Common myeloid progenitor, CD34-positive (primary cell): ENCODE measurements at regions not wholly inside any gene's neighbourhood (a gene's known extent, or its start where the extent isn't known, plus 50 kb on each side); places are given as distances from the start of the nearest gene placed in this dataset.
"Not testable (repeated sequence)": the region's sequence is repeated elsewhere in the genome, so short reads cannot be mapped to it uniquely, and the experiment has no call there.

Source experiments
- CTCF ChIA-PET: fragments of 350-600 bp; sonication (Branson Sonifier 250); formaldehyde crosslinking; loops from one replicate; lab custom pipeline; 2021; ENCODE audit warnings: antibody characterized with exemption; lab: Charles Lee
- POLR2A ChIA-PET: fragments of 350-600 bp; sonication (Branson Sonifier 250); formaldehyde crosslinking; loops from one replicate; lab custom pipeline; 2021; ENCODE audit warnings: antibody characterized with exemption; lab: Charles Lee
- DNase-seq, 3 donors: peaks; one replicate each; pipeline versions ENCODE4 v3.0.0 to v3.0.0-alpha.2; 2013
- H3K27ac ChIP-seq, 2 experiments: 1 replicate in 1 of 2; 2 replicates in 1 of 2; pipeline ENCODE4 v1.7.0; 2013; ENCODE audit warnings: inconsistent platforms in 2 of 2, low read length in 2 of 2, mild to moderate bottlenecking in 2 of 2, low read depth in 1 of 2, moderate library complexity in 1 of 2; ENCODE audit not compliant: severe bottlenecking in 2 of 2, insufficient read depth in 1 of 2, poor library complexity in 1 of 2
- H3K27me3 ChIP-seq, 5 experiments: replicated peaks in 2 of 5; 1 replicate in 3 of 5; 2 replicates in 2 of 5; pipeline versions ENCODE4 v1.6.1 to v1.7.0; 2013; ENCODE audit warnings: low read length in 4 of 5, mild to moderate bottlenecking in 2 of 5, moderate library complexity in 2 of 5, inconsistent platforms in 1 of 5; ENCODE audit not compliant: insufficient read depth in 5 of 5, control insufficient read depth in 4 of 5
- H3K36me3 ChIP-seq, 4 experiments: 1 replicate in 2 of 4; 2 replicates in 2 of 4; pipeline versions ENCODE4 v1.6.1 to v1.7.0; 2013; ENCODE audit warnings: low read length in 3 of 4, control low read depth in 1 of 4, mild to moderate bottlenecking in 1 of 4; ENCODE audit not compliant: control insufficient read depth in 4 of 4, insufficient read depth in 4 of 4
- H3K4me1 ChIP-seq, 4 experiments: 1 replicate in 3 of 4; 2 replicates in 1 of 4; pipeline versions ENCODE4 v1.6.1 to v1.7.1; 2013; ENCODE audit warnings: low read length in 3 of 4, mild to moderate bottlenecking in 3 of 4, control low read depth in 1 of 4, inconsistent platforms in 1 of 4, moderate library complexity in 1 of 4; ENCODE audit not compliant: control insufficient read depth in 4 of 4, insufficient read depth in 4 of 4; ENCODE audit errors: control extremely low read depth in 1 of 4
- H3K4me3 ChIP-seq, 7 experiments: 1 replicate in 4 of 7; 2 replicates in 3 of 7; pipeline versions ENCODE4 v1.5.1 to v1.7.0; 2013; ENCODE audit warnings: mild to moderate bottlenecking in 7 of 7, low read length in 6 of 7, moderate library complexity in 6 of 7, inconsistent platforms in 2 of 7, low read depth in 2 of 7, control low read depth in 1 of 7; ENCODE audit not compliant: insufficient read depth in 4 of 7, control insufficient read depth in 1 of 7; ENCODE audit errors: extremely low read depth in 1 of 7
- H3K9me3 ChIP-seq, 5 experiments: 1 replicate in 4 of 5; 2 replicates in 1 of 5; pipeline versions ENCODE4 v1.6.1 to v1.7.1; 2013; ENCODE audit warnings: low read length in 4 of 5, mild to moderate bottlenecking in 2 of 5, inconsistent platforms in 1 of 5, low read depth in 1 of 5, moderate library complexity in 1 of 5; ENCODE audit not compliant: control insufficient read depth in 4 of 5, insufficient read depth in 2 of 5; ENCODE audit errors: control extremely low read depth in 1 of 5
- WGBS: methylation state at CpG from one replicate; pipeline ENCODE4 v1.1.5; 2013; ENCODE audit not compliant: insufficient coverage; 5-methylcytosine and 5-hydroxymethylcytosine counted together

DNA sequence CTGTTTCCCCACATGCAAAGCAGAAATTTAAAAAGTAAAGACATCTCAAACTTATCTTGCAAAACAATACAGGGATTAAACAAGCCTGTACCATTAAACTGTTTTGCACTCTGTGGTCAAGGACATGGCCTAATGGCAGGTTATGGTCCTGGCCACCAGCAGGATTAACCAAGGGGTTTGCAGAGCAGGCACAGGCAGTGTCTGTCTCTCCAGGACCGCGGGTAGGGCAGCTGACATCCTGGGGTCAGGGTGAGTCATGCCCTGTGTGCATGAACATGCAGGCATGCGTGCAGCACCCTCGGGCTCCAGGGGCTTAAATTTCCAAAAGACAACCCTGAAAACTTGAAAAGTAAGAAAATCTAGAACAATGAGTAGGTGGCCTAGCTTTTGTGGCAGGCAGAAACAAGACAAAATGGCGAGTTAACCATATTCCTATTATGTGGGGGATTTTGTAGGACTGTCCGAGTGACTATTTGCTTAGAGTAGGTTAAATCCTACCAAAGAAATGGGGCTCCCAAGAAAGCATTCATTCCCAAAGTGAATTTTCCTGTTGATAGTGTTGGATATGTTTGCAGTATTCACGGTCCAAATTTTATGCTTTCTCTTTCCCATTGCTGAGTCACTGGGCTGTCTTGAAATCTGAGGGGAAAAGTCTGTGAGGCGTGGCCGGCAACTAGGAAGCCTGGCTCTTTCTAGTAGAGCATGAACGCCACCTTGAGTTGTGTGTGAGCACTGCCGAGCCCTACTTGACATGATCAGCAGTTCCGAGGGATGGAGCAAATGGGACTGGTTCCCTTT, 158.4 kb upstream of the FAM20A start:
- peak; percentile 88 to 93 (median 93) for DNase-seq
- Histone ChIP-seq H3K27ac (peak overlapping the region in 1 of 2 experiments; percentile 74), H3K27me3 (no peaks in the 10 kb centered on the region)

DNA sequence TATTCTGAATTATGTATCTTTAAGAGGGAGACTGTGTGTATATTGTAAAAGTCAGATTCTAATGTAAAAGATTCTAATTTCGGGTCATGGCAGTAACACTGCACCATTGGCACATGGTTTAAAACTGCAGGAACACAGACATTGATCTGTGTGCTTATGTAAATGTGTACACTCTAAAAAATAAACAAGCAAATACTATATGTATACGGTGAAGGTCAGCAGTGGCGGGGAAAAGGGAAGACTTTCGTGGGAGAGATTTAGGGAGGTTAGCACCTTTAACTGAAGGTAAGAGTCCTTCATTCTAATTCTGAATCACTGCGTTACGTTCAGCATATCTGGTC, 157.8 kb upstream of the FAM20A start:
- CTCF ChIA-PET, result interaction anchor here (0.7 to 1.0 kb wide), 2 partner anchors 221 to 1042 kb away, joined by 3 to 5 read pairs; no protein-coding TSS in a partner anchor
- Histone ChIP-seq H3K27me3 (no peaks in the 10 kb centered on the region), H3K27ac (no peak overlapping the region), H3K4me3 (peak overlapping the region in 2 of 7 experiments; percentile 65 to 73), H3K9me3 (no peaks in the 10 kb centered on the region), H3K36me3 (no peaks in the 10 kb centered on the region), H3K4me1 (peaks cover 4 to 11% (median 7%) of the 10 kb centered on the region in 4 experiments)
- DNase-seq, result no peak
- POLR2A ChIA-PET, result no interaction called here
- 95% methylated on average over 4 of the region's 6 CpGs for WGBS

More for the DNA sequence above, 158.4 kb upstream of the FAM20A start:
- no peaks in the 10 kb centered on the region for H3K36me3 ChIP-seq
- H3K9me3 ChIP-seq, result no peaks in the 10 kb centered on the region
- H3K4me1 ChIP-seq, result peaks cover 4 to 11% (median 7%) of the 10 kb centered on the region in 4 experiments
- ChIA-PET CTCF (interaction anchor here (0.7 to 1.2 kb wide), 3 partner anchors 220 to 1043 kb away, joined by 3 to 5 read pairs (median 3); no protein-coding TSS in a partner anchor), POLR2A (no interaction called here)
- peak overlapping the region in 6 of 7 experiments; percentile 49 to 83 (median 64) for H3K4me3 ChIP-seq
- WGBS, result 4% methylated on average over 10 of the region's 12 CpGs

DNA sequence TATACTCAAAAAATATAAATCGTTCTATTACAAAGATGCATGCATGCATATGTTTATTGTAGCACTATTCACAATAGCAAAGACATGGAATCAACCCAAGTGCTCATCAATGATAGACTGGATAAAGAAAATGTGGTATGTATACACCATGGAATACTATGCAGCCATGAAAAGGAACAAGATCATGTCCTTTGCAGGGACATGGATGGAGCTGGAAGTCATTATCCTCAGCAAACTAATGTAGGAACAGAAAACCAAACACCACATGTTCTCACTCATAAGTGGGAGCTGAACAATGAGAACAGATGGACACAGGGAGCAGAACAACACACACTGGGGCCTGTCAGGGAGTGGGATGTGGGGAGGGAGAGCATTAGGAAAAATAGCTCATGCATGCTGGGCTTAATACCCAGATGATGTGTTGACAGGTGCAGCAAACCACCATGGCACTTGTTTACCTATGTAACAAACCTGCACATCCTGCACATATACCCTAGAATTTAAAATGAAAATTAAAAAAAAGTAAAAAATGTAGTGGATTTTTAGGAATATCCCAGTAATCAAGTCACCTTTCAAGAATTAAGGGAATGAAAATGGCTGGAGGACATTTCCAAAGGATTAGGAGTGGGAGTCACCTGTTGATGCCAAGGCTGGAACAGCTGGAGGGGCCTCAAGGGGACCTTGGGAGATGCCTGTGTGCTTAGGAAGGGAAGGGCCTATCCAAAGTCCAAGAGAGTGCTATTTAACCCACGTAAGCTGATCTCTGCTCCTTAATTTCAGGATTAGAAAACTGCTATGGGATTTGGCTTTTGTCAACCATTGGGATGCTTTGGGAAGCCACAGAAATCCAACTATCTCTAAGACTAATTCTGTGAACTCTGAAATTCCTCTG, 156.9 kb upstream of the FAM20A start:
- WGBS, result no CpG with 5 or more reads among the region's 2 CpGs
- H3K27ac ChIP-seq, H3K4me3 ChIP-seq, H3K36me3 ChIP-seq, POLR2A ChIA-PET, H3K27me3 ChIP-seq, H3K9me3 ChIP-seq, DNase-seq: not testable (repeated sequence)
- CTCF ChIA-PET, result interaction anchor here (1.2 kb wide), 1 partner anchor 291 kb away, joined by 3 read pairs; no protein-coding TSS in a partner anchor
- H3K4me1 ChIP-seq, result peaks cover 4 to 11% (median 7%) of the 10 kb centered on the region in 4 experiments

DNA sequence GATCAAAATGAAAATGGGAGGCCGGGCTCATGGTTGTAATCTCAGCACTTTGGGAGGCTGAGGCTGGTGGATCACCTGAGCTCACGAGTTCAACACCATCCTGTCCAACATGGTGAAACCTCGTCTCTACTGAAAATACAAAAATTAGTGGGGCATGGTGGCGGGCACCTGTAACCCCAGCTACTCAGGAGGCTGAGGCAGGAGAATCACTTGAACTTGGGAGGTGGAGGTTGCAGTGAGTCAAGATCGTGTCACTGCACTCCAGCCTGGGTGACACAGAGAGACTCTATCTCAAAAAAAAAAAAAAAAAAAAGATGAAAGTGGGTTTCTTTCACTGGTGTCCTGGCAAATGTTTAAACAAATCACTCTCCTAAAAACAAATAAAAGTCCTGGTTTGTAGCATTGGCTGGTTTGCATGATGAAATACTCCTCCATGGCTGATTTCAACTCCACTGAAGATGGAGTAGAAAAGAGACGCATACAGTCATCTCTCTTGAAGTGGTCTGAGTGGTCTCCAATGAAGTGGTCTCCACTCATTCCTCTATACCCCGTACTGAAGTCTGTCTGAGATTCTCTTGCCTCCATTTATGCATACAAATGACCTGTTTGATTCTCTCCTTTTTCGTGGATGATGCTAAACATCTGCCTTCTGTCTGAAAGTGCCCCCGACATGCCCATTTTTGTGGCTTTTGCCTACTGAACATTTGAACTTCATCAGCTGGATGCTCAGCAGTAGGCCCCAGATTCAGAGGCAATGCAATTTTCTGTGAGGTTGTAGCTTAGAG, 153.0 kb upstream of the FAM20A start:
- CTCF ChIA-PET, result no interaction called here
- Histone ChIP-seq H3K9me3 (no peaks in the 10 kb centered on the region), H3K36me3 (no peaks in the 10 kb centered on the region), H3K4me1 (peaks cover 0 to 3% (median under 1%) of the 10 kb centered on the region in 4 experiments), H3K27me3 (no peaks in the 10 kb centered on the region), H3K27ac (no peak overlapping the region), H3K4me3 (no peak overlapping the region)
- 98% methylated on average over 4 of the region's 9 CpGs for WGBS
- POLR2A ChIA-PET, result no interaction called here
- no peak for DNase-seq

DNA sequence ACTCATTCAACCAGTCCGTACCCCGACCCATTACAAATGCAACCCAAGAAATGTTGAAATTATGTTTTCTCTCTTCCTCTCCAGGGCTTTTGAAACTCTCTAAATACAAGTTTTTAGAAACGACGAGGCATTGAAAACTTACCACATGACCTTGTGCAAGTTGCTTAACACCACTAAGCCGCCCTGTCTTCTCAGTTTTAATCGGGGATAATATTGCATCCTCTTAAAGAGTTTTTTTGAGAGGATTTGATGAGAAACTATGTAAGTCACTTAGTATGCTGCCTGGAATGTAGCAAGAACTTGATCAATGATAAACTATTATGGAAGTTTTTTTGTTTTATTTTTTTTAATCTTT, 149.0 kb upstream of the FAM20A start:
- POLR2A ChIA-PET, result no interaction called here
- Histone ChIP-seq H3K36me3 (no peaks in the 10 kb centered on the region), H3K4me3 (no peak overlapping the region), H3K4me1 (no peaks in the 10 kb centered on the region), H3K9me3 (peaks cover 0 to 6% (median 5%) of the 10 kb centered on the region in 5 experiments), H3K27ac (no peak overlapping the region), H3K27me3 (no peaks in the 10 kb centered on the region)
- DNase-seq, result no peak
- CTCF ChIA-PET, result no interaction called here
- WGBS, result 95% methylated on average over 6 of the region's 6 CpGs

DNA sequence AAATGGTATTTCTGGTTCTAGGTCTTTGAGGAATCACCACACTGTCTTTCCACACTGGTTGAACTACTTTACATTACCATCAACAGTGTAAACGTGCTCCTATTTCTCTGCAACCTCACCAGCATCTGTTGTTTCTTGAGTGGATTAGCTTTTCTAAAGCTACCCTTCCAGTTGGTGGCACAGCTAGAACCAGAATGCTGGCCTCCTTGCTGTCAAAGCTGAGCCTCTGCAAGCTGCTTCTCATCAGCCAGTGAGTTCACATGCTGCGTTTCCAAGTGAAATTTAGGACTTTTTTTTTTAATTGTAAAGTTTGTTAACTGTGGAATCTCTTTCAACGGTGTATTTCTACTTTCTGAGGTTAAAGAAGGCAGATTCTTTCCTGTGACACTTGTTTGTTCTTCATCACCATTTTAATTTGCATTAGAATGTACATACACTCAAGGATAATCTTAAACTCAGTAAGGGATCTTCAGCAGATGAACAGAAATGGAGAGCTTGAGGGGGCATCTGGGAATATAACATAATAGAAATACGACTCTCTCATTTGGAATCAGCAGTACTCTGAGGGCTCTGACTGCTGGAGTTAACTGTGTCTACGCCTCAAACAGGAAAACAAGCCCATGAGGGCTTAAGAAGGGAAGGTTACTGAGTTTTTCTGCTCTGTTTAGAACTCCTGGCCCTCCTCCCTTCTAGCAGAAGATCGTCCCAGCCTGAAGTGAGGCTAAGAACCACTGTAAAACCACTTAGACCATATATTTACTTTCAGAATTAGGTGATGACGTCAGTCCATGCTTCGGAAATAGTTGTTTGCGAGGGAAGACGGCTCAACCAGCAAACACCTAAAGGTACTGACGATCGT, 148.4 kb upstream of the FAM20A start:
- 94% methylated on average over 10 of the region's 12 CpGs for WGBS
- Histone ChIP-seq H3K27ac (no peak overlapping the region), H3K4me3 (no peak overlapping the region), H3K4me1 (no peaks in the 10 kb centered on the region), H3K27me3 (no peaks in the 10 kb centered on the region), H3K36me3 (no peaks in the 10 kb centered on the region), H3K9me3 (peaks cover 0 to 12% (median 7%) of the 10 kb centered on the region in 5 experiments)
- POLR2A ChIA-PET, result no interaction called here
- CTCF ChIA-PET, result no interaction called here
- no peak for DNase-seq
